CD4-positive, CD25-positive, alpha-beta regulatory T cell (primary cell): ENCODE measurements at regions not wholly inside any gene's neighbourhood (a gene's known extent, or its start where the extent isn't known, plus 50 kb on each side); places are given as distances from the start of the nearest gene placed in this dataset.

Source experiments
- ATAC-seq, 2 donors: fragments of 150-1000 bp; cut with Tn5 transposase; one replicate each; pipeline ENCODE4 v1.10.0; 2021; ENCODE audit warnings: low read depth in 2 of 2, moderate number of reproducible peaks in 2 of 2, moderate library complexity in 1 of 2
- DNase-seq, 3 donors: peaks; one replicate each; pipeline versions ENCODE4 v3.0.0 to v3.0.0-alpha.2; 2012 to 2022; ENCODE audit warnings: mixed read lengths in 1 of 3
- H3K27ac ChIP-seq: one replicate; pipeline ENCODE4 v1.7.0; 2013; ENCODE audit warnings: mild to moderate bottlenecking, low read length; ENCODE audit not compliant: insufficient read depth, poor library complexity, severe bottlenecking
- H3K27me3 ChIP-seq: one replicate; pipeline ENCODE4 v1.7.0; 2013; ENCODE audit warnings: low read length; ENCODE audit not compliant: control insufficient read depth, insufficient read depth
- H3K36me3 ChIP-seq: one replicate; pipeline ENCODE4 v1.7.0; 2013; ENCODE audit warnings: mild to moderate bottlenecking, low read length, moderate library complexity; ENCODE audit not compliant: control insufficient read depth, insufficient read depth
- H3K4me1 ChIP-seq: 2 replicates; pipeline ENCODE4 v1.7.0; 2013; ENCODE audit warnings: mild to moderate bottlenecking, low read length; ENCODE audit not compliant: insufficient read depth, control insufficient read depth, poor library complexity, severe bottlenecking
- H3K4me3 ChIP-seq: one replicate; pipeline ENCODE4 v1.7.0; 2013; ENCODE audit warnings: low read depth, mild to moderate bottlenecking, low read length, moderate library complexity
- H3K9me3 ChIP-seq, 2 experiments: 1 replicate in 1 of 2; 2 replicates in 1 of 2; pipeline ENCODE4 v1.7.0; 2013; ENCODE audit warnings: low read length in 2 of 2, mild to moderate bottlenecking in 1 of 2, moderate library complexity in 1 of 2; ENCODE audit not compliant: control insufficient read depth in 2 of 2
- H3K27ac Mint-ChIP-seq, 3 donors: one replicate each; pipeline ENCODE4 v1.8.0; 2020 to 2022; ENCODE audit warnings: mild to moderate bottlenecking in 3 of 3, mixed read lengths in 3 of 3, moderate library complexity in 2 of 3
- H3K27me3 Mint-ChIP-seq: one replicate; pipeline ENCODE4 v1.8.0; 2022; ENCODE audit warnings: mild to moderate bottlenecking, mixed read lengths
- H3K36me3 Mint-ChIP-seq: one replicate; pipeline ENCODE4 v1.8.0; 2020; ENCODE audit warnings: mixed read lengths
- H3K4me1 Mint-ChIP-seq, 4 donors: one replicate each; pipeline ENCODE4 v1.8.0; 2020 to 2022; ENCODE audit warnings: mixed read lengths in 4 of 4, mild to moderate bottlenecking in 1 of 4
- H3K4me3 Mint-ChIP-seq, 4 donors: one replicate each; pipeline ENCODE4 v1.8.0; 2020 to 2022; ENCODE audit warnings: mild to moderate bottlenecking in 4 of 4, mixed read lengths in 4 of 4, moderate library complexity in 3 of 4
- H3K9me3 Mint-ChIP-seq, 7 donors: one replicate each; pipeline ENCODE4 v1.8.0; 2020 to 2022; ENCODE audit warnings: mixed read lengths in 7 of 7, mild to moderate bottlenecking in 3 of 7, moderate library complexity in 2 of 7

- DNase-seq (no peak), ATAC-seq (no peak)
- Mint-ChIP-seq H3K4me1 (no peaks in the 10 kb centered on the region), H3K27me3 (no peaks in the 10 kb centered on the region), H3K4me3 (no peak overlapping the region), H3K27ac (no peak overlapping the region), H3K36me3 (no peaks in the 10 kb centered on the region), H3K9me3 (peaks cover 0 to 10% (median 3%) of the 10 kb centered on the region in 7 donors)
- H3K4me1 ChIP-seq = no peaks in the 10 kb centered on the region
- no peak overlapping the region for H3K4me3 ChIP-seq
- H3K27me3 ChIP-seq = no peaks in the 10 kb centered on the region
- H3K36me3 ChIP-seq = no peaks in the 10 kb centered on the region
- no peaks in the 10 kb centered on the region for H3K9me3 ChIP-seq
- no peak overlapping the region for H3K27ac ChIP-seq
Measured at GRCh38 chr12:78470354-78471195, 394.0 kb upstream of the SYT1 start.

GRCh38 chr12:78473136-78473535 lies 391.4 kb upstream of the SYT1 start:
- ATAC-seq (no peak), DNase-seq (no peak)
- Mint-ChIP-seq H3K4me1 (no peaks in the 10 kb centered on the region), H3K36me3 (no peaks in the 10 kb centered on the region), H3K9me3 (peaks cover 0 to 6% (median under 1%) of the 10 kb centered on the region in 7 donors), H3K27ac (no peak overlapping the region), H3K4me3 (no peak overlapping the region), H3K27me3 (no peaks in the 10 kb centered on the region)
- Histone ChIP-seq H3K36me3 (no peaks in the 10 kb centered on the region), H3K4me3 (no peak overlapping the region), H3K27me3 (no peaks in the 10 kb centered on the region), H3K27ac (no peak overlapping the region), H3K4me1 (no peaks in the 10 kb centered on the region), H3K9me3 (peaks cover 0 to 11% of the 10 kb centered on the region in 2 experiments)

DNA sequence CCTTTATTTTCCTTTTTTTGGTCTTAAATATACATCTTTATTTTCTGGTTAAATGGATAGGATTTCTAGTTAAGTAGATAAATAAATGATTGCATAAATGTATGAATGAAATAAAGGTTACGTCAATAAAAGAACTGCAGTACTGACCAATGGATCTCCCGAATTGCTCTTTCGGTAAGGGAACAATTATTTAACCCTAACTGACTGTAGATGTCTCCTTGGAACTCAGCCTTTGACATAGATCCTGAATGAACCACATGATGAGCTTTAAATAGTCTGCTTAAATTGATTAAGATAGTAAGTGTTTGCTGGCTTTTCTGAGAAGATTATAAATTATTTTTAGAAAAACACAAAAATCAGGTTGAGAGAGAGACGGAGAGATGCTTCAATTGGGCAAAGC lies 391.0 kb upstream of the SYT1 start:
- H3K36me3 Mint-ChIP-seq = no peaks in the 10 kb centered on the region
- no peak overlapping the region for H3K27ac ChIP-seq
- ATAC-seq = no peak
- no peaks in the 10 kb centered on the region for H3K4me1 ChIP-seq
- H3K4me1 Mint-ChIP-seq = no peaks in the 10 kb centered on the region
- H3K27me3 Mint-ChIP-seq = no peaks in the 10 kb centered on the region
- peaks cover 0 to 6% (median 2%) of the 10 kb centered on the region in 7 donors for H3K9me3 Mint-ChIP-seq
- no peaks in the 10 kb centered on the region for H3K36me3 ChIP-seq
- no peaks in the 10 kb centered on the region for H3K27me3 ChIP-seq
- peaks cover 0 to 11% of the 10 kb centered on the region in 2 experiments for H3K9me3 ChIP-seq
- no peak for DNase-seq
- no peak overlapping the region for H3K4me3 ChIP-seq
- H3K4me3 Mint-ChIP-seq = no peak overlapping the region
- no peak overlapping the region for H3K27ac Mint-ChIP-seq

- Mint-ChIP-seq H3K4me3 (no peak overlapping the region), H3K36me3 (no peaks in the 10 kb centered on the region), H3K27ac (no peak overlapping the region), H3K27me3 (no peaks in the 10 kb centered on the region), H3K4me1 (no peaks in the 10 kb centered on the region), H3K9me3 (peaks cover 2 to 26% (median 12%) of the 10 kb centered on the region in 7 donors)
- Histone ChIP-seq H3K36me3 (no peaks in the 10 kb centered on the region), H3K27me3 (no peaks in the 10 kb centered on the region), H3K4me1 (no peaks in the 10 kb centered on the region), H3K27ac (no peak overlapping the region), H3K9me3 (peaks cover 14 to 16% of the 10 kb centered on the region in 2 experiments), H3K4me3 (no peak overlapping the region)
- DNase-seq (no peak), ATAC-seq (no peak)
Measured at GRCh38 chr12:78483767-78484315, 380.7 kb upstream of the SYT1 start.

- Histone ChIP-seq H3K36me3 (no peaks in the 10 kb centered on the region), H3K4me1 (no peaks in the 10 kb centered on the region), H3K4me3 (no peak overlapping the region), H3K9me3 (peaks cover 0 to 10% of the 10 kb centered on the region in 2 experiments), H3K27ac (no peak overlapping the region), H3K27me3 (no peaks in the 10 kb centered on the region)
- no peaks in the 10 kb centered on the region for H3K4me1 Mint-ChIP-seq
- H3K4me3 Mint-ChIP-seq = no peak overlapping the region
- no peaks in the 10 kb centered on the region for H3K36me3 Mint-ChIP-seq
- no peaks in the 10 kb centered on the region for H3K27me3 Mint-ChIP-seq
- H3K9me3 Mint-ChIP-seq = peaks cover 0 to 22% (median 8%) of the 10 kb centered on the region in 7 donors
- no peak overlapping the region for H3K27ac Mint-ChIP-seq
- no peak for DNase-seq
- ATAC-seq = no peak
Measured at GRCh38 chr12:78489990-78490389, 374.6 kb upstream of the SYT1 start.

GRCh38 chr12:78490861-78491260 lies 373.7 kb upstream of the SYT1 start:
- no peak overlapping the region for H3K4me3 Mint-ChIP-seq
- Histone ChIP-seq H3K9me3 (peaks cover 0 to 9% of the 10 kb centered on the region in 2 experiments), H3K27ac (no peak overlapping the region), H3K36me3 (no peaks in the 10 kb centered on the region), H3K4me3 (no peak overlapping the region), H3K4me1 (no peaks in the 10 kb centered on the region), H3K27me3 (no peaks in the 10 kb centered on the region)
- DNase-seq (no peak), ATAC-seq (no peak)
- peaks cover 0 to 22% (median 8%) of the 10 kb centered on the region in 7 donors for H3K9me3 Mint-ChIP-seq
- H3K27ac Mint-ChIP-seq = no peak overlapping the region
- no peaks in the 10 kb centered on the region for H3K27me3 Mint-ChIP-seq
- no peaks in the 10 kb centered on the region for H3K4me1 Mint-ChIP-seq
- no peaks in the 10 kb centered on the region for H3K36me3 Mint-ChIP-seq

GRCh38 chr12:78494911-78495310 lies 369.7 kb upstream of the SYT1 start:
- no peaks in the 10 kb centered on the region for H3K27me3 ChIP-seq
- H3K27me3 Mint-ChIP-seq = no peaks in the 10 kb centered on the region
- H3K4me1 Mint-ChIP-seq = no peaks in the 10 kb centered on the region
- no peak overlapping the region for H3K4me3 Mint-ChIP-seq
- no peak overlapping the region for H3K27ac Mint-ChIP-seq
- peaks cover 0 to 2% of the 10 kb centered on the region in 2 experiments for H3K9me3 ChIP-seq
- H3K27ac ChIP-seq = no peak overlapping the region
- H3K36me3 ChIP-seq = no peaks in the 10 kb centered on the region
- H3K4me3 ChIP-seq = no peak overlapping the region
- no peak for ATAC-seq
- H3K9me3 Mint-ChIP-seq = peaks cover 3 to 11% (median 6%) of the 10 kb centered on the region in 7 donors
- no peaks in the 10 kb centered on the region for H3K4me1 ChIP-seq
- DNase-seq = no peak
- no peaks in the 10 kb centered on the region for H3K36me3 Mint-ChIP-seq

GRCh38 chr12:78501825-78502224 lies 362.7 kb upstream of the SYT1 start:
- Histone ChIP-seq H3K27me3 (no peaks in the 10 kb centered on the region), H3K4me3 (no peak overlapping the region), H3K36me3 (no peaks in the 10 kb centered on the region), H3K9me3 (peaks cover 0 to 3% of the 10 kb centered on the region in 2 experiments), H3K4me1 (no peaks in the 10 kb centered on the region), H3K27ac (no peak overlapping the region)
- Mint-ChIP-seq H3K27ac (no peak overlapping the region), H3K36me3 (no peaks in the 10 kb centered on the region), H3K4me1 (no peaks in the 10 kb centered on the region), H3K27me3 (no peaks in the 10 kb centered on the region), H3K9me3 (peaks cover 4 to 26% (median 8%) of the 10 kb centered on the region in 7 donors), H3K4me3 (no peak overlapping the region)
- no peak for DNase-seq
- ATAC-seq = no peak
